Lower leg skin (tissue), 3 donors: ENCODE measurements at regions not wholly inside any gene's neighbourhood (a gene's known extent, or its start where the extent isn't known, plus 50 kb on each side); places are given as distances from the start of the nearest gene placed in this dataset.

Experiments used
- POLR2A ChIP-seq, 2 donors: fragments of 450-650 bp; IDR thresholded peaks; one replicate each; pipeline ENCODE4 v1.6.1; 2016 to 2017; ENCODE audit warnings: antibody characterized with exemption in 2 of 2, mild to moderate bottlenecking in 1 of 2, moderate library complexity in 1 of 2
- TF ChIP-seq, protein P1 (sequence below), 3 donors: fragments of 450-650 bp; IDR thresholded peaks; one replicate each; pipeline ENCODE4 v1.5.1; 2016; ENCODE audit warnings: antibody characterized with exemption in 3 of 3, mild to moderate bottlenecking in 3 of 3, moderate library complexity in 2 of 3

DNA sequence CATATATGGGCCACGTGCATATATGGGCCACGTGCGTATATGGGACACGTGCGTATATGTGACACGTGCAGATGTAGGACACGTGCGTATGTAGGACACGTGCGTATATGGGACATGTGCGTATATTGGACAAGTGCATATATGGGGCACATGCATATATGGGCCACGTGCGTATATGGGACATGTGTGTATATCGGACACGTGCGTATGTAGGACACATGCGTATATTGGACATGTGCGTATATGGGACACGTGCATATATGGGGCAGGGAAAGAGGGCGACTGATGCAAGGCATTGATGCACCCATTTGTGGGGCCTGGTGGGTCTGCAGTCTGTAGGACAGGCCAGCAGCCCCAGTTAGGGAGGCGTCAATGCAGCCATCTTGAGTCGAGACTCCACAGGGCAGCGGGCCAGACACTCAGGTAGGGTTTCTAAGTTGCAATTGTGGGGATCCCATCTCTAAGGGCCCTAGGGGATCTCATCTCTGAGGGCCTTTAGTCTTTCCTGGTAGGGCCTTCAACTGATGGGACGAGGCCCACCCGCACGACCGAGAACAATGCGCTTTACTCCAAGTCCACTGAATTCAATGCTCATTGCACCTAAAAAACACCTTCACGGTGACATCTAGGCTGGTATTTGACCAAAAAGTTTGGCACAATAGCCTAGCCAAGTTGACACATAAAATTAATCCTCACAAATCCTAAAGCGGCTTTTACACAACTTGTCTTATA is 92.3 kb upstream of the ZNF516 start:
- no peak for TF ChIP-seq POLR2A (IDR thresholded peaks at IDR 0.05)
- TF ChIP-seq, protein P1, sequence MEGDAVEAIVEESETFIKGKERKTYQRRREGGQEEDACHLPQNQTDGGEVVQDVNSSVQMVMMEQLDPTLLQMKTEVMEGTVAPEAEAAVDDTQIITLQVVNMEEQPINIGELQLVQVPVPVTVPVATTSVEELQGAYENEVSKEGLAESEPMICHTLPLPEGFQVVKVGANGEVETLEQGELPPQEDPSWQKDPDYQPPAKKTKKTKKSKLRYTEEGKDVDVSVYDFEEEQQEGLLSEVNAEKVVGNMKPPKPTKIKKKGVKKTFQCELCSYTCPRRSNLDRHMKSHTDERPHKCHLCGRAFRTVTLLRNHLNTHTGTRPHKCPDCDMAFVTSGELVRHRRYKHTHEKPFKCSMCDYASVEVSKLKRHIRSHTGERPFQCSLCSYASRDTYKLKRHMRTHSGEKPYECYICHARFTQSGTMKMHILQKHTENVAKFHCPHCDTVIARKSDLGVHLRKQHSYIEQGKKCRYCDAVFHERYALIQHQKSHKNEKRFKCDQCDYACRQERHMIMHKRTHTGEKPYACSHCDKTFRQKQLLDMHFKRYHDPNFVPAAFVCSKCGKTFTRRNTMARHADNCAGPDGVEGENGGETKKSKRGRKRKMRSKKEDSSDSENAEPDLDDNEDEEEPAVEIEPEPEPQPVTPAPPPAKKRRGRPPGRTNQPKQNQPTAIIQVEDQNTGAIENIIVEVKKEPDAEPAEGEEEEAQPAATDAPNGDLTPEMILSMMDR (IDR thresholded peaks at IDR 0.05) = no peak
